Spleen (tissue), 11 donors: ENCODE measurements at regions not wholly inside any gene's neighbourhood (a gene's known extent, or its start where the extent isn't known, plus 50 kb on each side); places are given as distances from the start of the nearest gene placed in this dataset.
A peak's percentile ranks its signal among the peaks of the same experiment; 100 is the strongest.

Source experiments
- DNase-seq: peaks from one replicate; pipeline ENCODE4 v3.0.0-alpha.2; 2020
- H3K27ac ChIP-seq, 8 donors: fragments of 200-600 bp; sonication (generic) in 7 of 8; 1 replicate in 4 of 8; 2 replicates in 4 of 8; pipeline versions ENCODE4 v1.5.0 to v1.8.0; 2016 to 2021; ENCODE audit warnings: inconsistent platforms in 4 of 8, mild to moderate bottlenecking in 4 of 8, moderate library complexity in 1 of 8
- H3K27me3 ChIP-seq, 7 donors: fragments of 200-600 bp; sonication (generic) in 6 of 7; replicated peaks in 1 of 7; 1 replicate in 4 of 7; 2 replicates in 3 of 7; pipeline versions ENCODE4 v1.5.0 to v1.8.0; 2016 to 2021; ENCODE audit warnings: inconsistent platforms in 3 of 7, mild to moderate bottlenecking in 1 of 7
- H3K36me3 ChIP-seq, 6 donors: fragments of 200-600 bp; sonication (generic) in 5 of 6; 1 replicate in 4 of 6; 2 replicates in 2 of 6; pipeline versions ENCODE4 v1.5.0 to v1.8.0; 2016 to 2021; ENCODE audit warnings: inconsistent platforms in 2 of 6
- H3K4me1 ChIP-seq, 6 donors: fragments of 200-600 bp; sonication (generic) in 5 of 6; 1 replicate in 3 of 6; 2 replicates in 3 of 6; pipeline versions ENCODE4 v1.5.0 to v1.8.0; 2016 to 2021; ENCODE audit warnings: inconsistent platforms in 3 of 6
- H3K4me3 ChIP-seq, 8 donors: fragments of 200-600 bp; sonication (generic) in 7 of 8; 1 replicate in 4 of 8; 2 replicates in 4 of 8; pipeline versions ENCODE4 v1.5.0 to v1.8.0; 2016 to 2021; ENCODE audit warnings: inconsistent platforms in 4 of 8, mild to moderate bottlenecking in 4 of 8, moderate library complexity in 2 of 8
- H3K9me3 ChIP-seq, 8 donors: fragments of 200-600 bp; sonication (generic) in 7 of 8; 1 replicate in 4 of 8; 2 replicates in 4 of 8; pipeline versions ENCODE4 v1.5.0 to v1.8.0; 2016 to 2021; ENCODE audit warnings: inconsistent platforms in 4 of 8
- CTCF ChIP-seq, 11 experiments: fragments of 200-600 bp in 7 of 11; fragments of 450-650 bp in 4 of 11; sonication (generic) in 4 of 11; IDR thresholded peaks in 8 of 11; conservative IDR thresholded peaks in 3 of 11; 1 replicate in 7 of 11; 2 replicates in 4 of 11; pipeline versions ENCODE4 v1.4.0 to v1.8.0; 2016 to 2021; ENCODE audit warnings: antibody characterized with exemption in 11 of 11, inconsistent platforms in 4 of 11, mild to moderate bottlenecking in 1 of 11
- POLR2A ChIP-seq, 3 donors: fragments of 450-650 bp; IDR thresholded peaks; one replicate each; pipeline ENCODE4 v1.5.1; 2017; ENCODE audit warnings: antibody characterized with exemption in 3 of 3, mild to moderate bottlenecking in 1 of 3
- POLR2AphosphoS5 ChIP-seq, 3 donors: sonication (generic); formaldehyde crosslinking; IDR thresholded peaks; one replicate each; pipeline ENCODE4 v1.5.1; 2017; ENCODE audit warnings: antibody characterized with exemption in 3 of 3
- WGBS, 5 donors: extraction: QIAGEN DNeasy Blood & Tissue Kit in 3 of 5; methylation state at CpG; one replicate each; pipeline versions ENCODE4 v1.1.5 to v1.1.7; 2013 to 2018; 5-methylcytosine and 5-hydroxymethylcytosine counted together
- intact Hi-C: fragments of 100-400 bp; cut with DNase I; formaldehyde crosslinking; loops from one replicate; pipeline ENCODE4 v1.15.0; 2023; ENCODE audit warnings: low total_unique reads
- donor health status: healthy with polysubstance abuse.
- donor health status: DM: no; HTN: no; CAD: no; lungs with moderate emphysema.
- donor health status: DM: no; HTN: no; CAD: no.
- donor health status: Bipolar disorder and iron deficiency.
- donor health status: healthy.
- donor health status: DM: no; HTN: no; CAD: no.
- donor health status: DM: yes; HTN: yes; CAD: no.

GRCh38 chr11:93082900-93083299, 113.4 kb downstream of the MTNR1B start:
- no peak overlapping the region for H3K27ac ChIP-seq
- H3K4me1 ChIP-seq, result peaks cover 0 to 5% (median 0%) of the 10 kb centered on the region in 6 donors
- no peaks in the 10 kb centered on the region for H3K27me3 ChIP-seq
- H3K36me3 ChIP-seq, result no peaks in the 10 kb centered on the region
- intact Hi-C loops, result no loop called here
- 78 to 87% (median 80%) methylated on average over 6 of the region's 6 CpGs for WGBS, 5 donors
- H3K9me3 ChIP-seq, result no peaks in the 10 kb centered on the region
- TF ChIP-seq POLR2A (IDR thresholded peaks at IDR 0.05) (no peak), POLR2AphosphoS5 (IDR thresholded peaks at IDR 0.05) (no peak), CTCF (IDR thresholded peaks at IDR 0.05 in 8 of 11, conservative IDR thresholded peaks at IDR 0.05 in 3 of 11) (no peak)
- H3K4me3 ChIP-seq, result no peak overlapping the region
- no peak for DNase-seq

- Histone ChIP-seq H3K9me3 (no peaks in the 10 kb centered on the region), H3K27ac (no peak overlapping the region), H3K4me1 (peaks cover 0 to 5% (median 0%) of the 10 kb centered on the region in 6 donors), H3K4me3 (no peak overlapping the region), H3K36me3 (no peaks in the 10 kb centered on the region), H3K27me3 (no peaks in the 10 kb centered on the region)
- no peak for DNase-seq
- no peak for TF ChIP-seq POLR2A (IDR thresholded peaks at IDR 0.05)
- WGBS, 5 donors, result 39 to 78% (median 75%) methylated on average over 2 of the region's 2 CpGs
- intact Hi-C loops, result no loop called here
Observed at GRCh38 chr11:93084727-93085505, 112.9 kb downstream of the SLC36A4 start.

- H3K9me3 ChIP-seq, result peaks cover 0 to 2% (median 0%) of the 10 kb centered on the region in 8 donors
- TF ChIP-seq CTCF (IDR thresholded peaks at IDR 0.05 in 8 of 11, conservative IDR thresholded peaks at IDR 0.05 in 3 of 11), result peak in 2 of 11 experiments; percentile 8 to 13
- TF ChIP-seq POLR2AphosphoS5 (IDR thresholded peaks at IDR 0.05), result no peak
- TF ChIP-seq POLR2A (IDR thresholded peaks at IDR 0.05), result no peak
- H3K27ac ChIP-seq, result no peak overlapping the region
- H3K4me3 ChIP-seq, result no peak overlapping the region
- H3K4me1 ChIP-seq, result peaks cover 0 to 5% (median 0%) of the 10 kb centered on the region in 6 donors
- 55 to 64% (median 61%) methylated on average over 5 of the region's 5 CpGs for WGBS, 5 donors
- no peak for DNase-seq
- H3K27me3 ChIP-seq, result no peaks in the 10 kb centered on the region
- no peaks in the 10 kb centered on the region for H3K36me3 ChIP-seq
- intact Hi-C loops, result no loop called here
Observed at GRCh38 chr11:93089474-93090102, 108.2 kb downstream of the SLC36A4 start.
